HUES48 (cell line): ENCODE measurements at regions not wholly inside any gene's neighbourhood (a gene's known extent, or its start where the extent isn't known, plus 50 kb on each side); places are given as distances from the start of the nearest gene placed in this dataset.

ENCODE experiments used
- H3K27ac ChIP-seq: one replicate; pipeline ENCODE4 v1.7.0; 2013; ENCODE audit warnings: low read depth, low read length, inconsistent platforms
- H3K27me3 ChIP-seq: 2 replicates; pipeline ENCODE4 v1.6.1; 2013; ENCODE audit warnings: mild to moderate bottlenecking, low read length; ENCODE audit not compliant: control insufficient read depth, insufficient read depth
- H3K36me3 ChIP-seq: 2 replicates; pipeline ENCODE4 v1.6.1; 2013; ENCODE audit warnings: low read length; ENCODE audit not compliant: control insufficient read depth, insufficient read depth
- H3K4me1 ChIP-seq: 2 replicates; pipeline ENCODE4 v1.6.1; 2013; ENCODE audit warnings: mild to moderate bottlenecking, low read length; ENCODE audit not compliant: control insufficient read depth, insufficient read depth
- H3K4me3 ChIP-seq: 2 replicates; pipeline ENCODE4 v1.5.1; 2013; ENCODE audit warnings: mild to moderate bottlenecking, low read depth, low read length
- H3K9ac ChIP-seq: 2 replicates; pipeline ENCODE4 v1.6.1; 2013; ENCODE audit warnings: mild to moderate bottlenecking, low read depth, low read length, moderate library complexity
- H3K9me3 ChIP-seq: 2 replicates; pipeline ENCODE4 v1.6.1; 2013; ENCODE audit warnings: low read length; ENCODE audit not compliant: control insufficient read depth, insufficient read depth

- H3K27me3 ChIP-seq, result no peaks in the 10 kb centered on the region
Measured at GRCh38 chr16:86202267-86202666, 303.3 kb downstream of the IRF8 start.

GRCh38 chr16:86202760-86203426, 303.9 kb downstream of the IRF8 start:
- Histone ChIP-seq H3K4me3 (no peak overlapping the region), H3K27me3 (no peaks in the 10 kb centered on the region)

More at GRCh38 chr16:86202267-86202666, 303.3 kb downstream of the IRF8 start:
- no peak overlapping the region for H3K27ac ChIP-seq
- H3K4me3 ChIP-seq, result no peak overlapping the region
- peaks cover 24% of the 10 kb centered on the region for H3K4me1 ChIP-seq
- no peaks in the 10 kb centered on the region for H3K9me3 ChIP-seq
- H3K36me3 ChIP-seq, result no peaks in the 10 kb centered on the region
- H3K9ac ChIP-seq, result no peak overlapping the region

GRCh38 chr16:86203557-86204275, 304.8 kb downstream of the IRF8 start:
- Histone ChIP-seq H3K4me3 (no peak overlapping the region), H3K9me3 (no peaks in the 10 kb centered on the region), H3K9ac (no peak overlapping the region), H3K27me3 (no peaks in the 10 kb centered on the region), H3K4me1 (peaks cover 25% of the 10 kb centered on the region), H3K27ac (no peak overlapping the region), H3K36me3 (no peaks in the 10 kb centered on the region)

More at GRCh38 chr16:86202760-86203426, 303.9 kb downstream of the IRF8 start:
- Histone ChIP-seq H3K9me3 (no peaks in the 10 kb centered on the region), H3K4me1 (peaks cover 23% of the 10 kb centered on the region), H3K9ac (no peak overlapping the region), H3K27ac (no peak overlapping the region), H3K36me3 (no peaks in the 10 kb centered on the region)

- Histone ChIP-seq H3K4me3 (no peak overlapping the region), H3K4me1 (peaks cover 18% of the 10 kb centered on the region; the same call in 1 of the 2 replicates), H3K9ac (no peak overlapping the region), H3K36me3 (no peaks in the 10 kb centered on the region), H3K27me3 (no peaks in the 10 kb centered on the region), H3K9me3 (no peaks in the 10 kb centered on the region), H3K27ac (no peak overlapping the region)
Measured at GRCh38 chr16:86205521-86206245, 304.6 kb upstream of the FOXF1 start.

- 0 out of 2 replicates have a peak, but pooled peaks cover 3% of the 10 kb centered on the region for H3K9me3 ChIP-seq
- no peaks in the 10 kb centered on the region for H3K27me3 ChIP-seq
- H3K4me3 ChIP-seq, result no peak overlapping the region
- no peak overlapping the region for H3K9ac ChIP-seq
- H3K27ac ChIP-seq, result no peak overlapping the region
- no peaks in the 10 kb centered on the region for H3K36me3 ChIP-seq
- H3K4me1 ChIP-seq, result peaks cover 4% of the 10 kb centered on the region; the same call in 1 of the 2 replicates
Measured at GRCh38 chr16:86207350-86207749, 303.0 kb upstream of the FOXF1 start.

- H3K9me3 ChIP-seq, result peaks cover 7% of the 10 kb centered on the region; the same call in 1 of the 2 replicates
- no peak overlapping the region for H3K4me3 ChIP-seq
- no peaks in the 10 kb centered on the region for H3K36me3 ChIP-seq
- 0 out of 2 replicates have a peak, but pooled peaks cover 2% of the 10 kb centered on the region for H3K4me1 ChIP-seq
- no peak overlapping the region for H3K9ac ChIP-seq
- no peak overlapping the region for H3K27ac ChIP-seq
- H3K27me3 ChIP-seq, result no peaks in the 10 kb centered on the region
Measured at GRCh38 chr16:86209202-86209601, 301.1 kb upstream of the FOXF1 start.

- H3K36me3 ChIP-seq, result no peaks in the 10 kb centered on the region
- H3K9me3 ChIP-seq, result peaks cover 7% of the 10 kb centered on the region; the same call in 1 of the 2 replicates
- no peak overlapping the region for H3K27ac ChIP-seq
- 0 out of 2 replicates have a peak, but pooled peaks cover 2% of the 10 kb centered on the region for H3K4me1 ChIP-seq
- no peaks in the 10 kb centered on the region for H3K27me3 ChIP-seq
- H3K4me3 ChIP-seq, result no peak overlapping the region
- H3K9ac ChIP-seq, result no peak overlapping the region
Measured at GRCh38 chr16:86210403-86211193, 299.7 kb upstream of the FOXF1 start.

- Histone ChIP-seq H3K27me3 (no peaks in the 10 kb centered on the region), H3K9me3 (peaks cover 7% of the 10 kb centered on the region; the same call in 1 of the 2 replicates), H3K9ac (no peak overlapping the region), H3K4me1 (0 out of 2 replicates have a peak, but pooled peaks cover 2% of the 10 kb centered on the region), H3K27ac (no peak overlapping the region), H3K36me3 (no peaks in the 10 kb centered on the region), H3K4me3 (no peak overlapping the region)
Measured at GRCh38 chr16:86211265-86211664, 299.1 kb upstream of the FOXF1 start.

- no peaks in the 10 kb centered on the region for H3K36me3 ChIP-seq
- H3K27ac ChIP-seq, result no peak overlapping the region
- no peaks in the 10 kb centered on the region for H3K27me3 ChIP-seq
- no peak overlapping the region for H3K9ac ChIP-seq
- H3K4me1 ChIP-seq, result 0 out of 2 replicates have a peak, but pooled peaks cover 2% of the 10 kb centered on the region
- no peak overlapping the region for H3K4me3 ChIP-seq
- peaks cover 7% of the 10 kb centered on the region; the same call in 1 of the 2 replicates for H3K9me3 ChIP-seq
Measured at GRCh38 chr16:86211800-86212199, 298.5 kb upstream of the FOXF1 start.

GRCh38 chr16:86212706-86213436, 297.5 kb upstream of the FOXF1 start:
- Histone ChIP-seq H3K9ac (no peak overlapping the region), H3K27ac (no peak overlapping the region), H3K9me3 (peaks cover 7% of the 10 kb centered on the region; the same call in 1 of the 2 replicates)

More at GRCh38 chr16:86212706-86213436, 297.5 kb upstream of the FOXF1 start:
- H3K4me3 ChIP-seq, result no peak overlapping the region
- no peaks in the 10 kb centered on the region for H3K27me3 ChIP-seq
- H3K36me3 ChIP-seq, result no peaks in the 10 kb centered on the region
- 0 out of 2 replicates have a peak, but pooled peaks cover 2% of the 10 kb centered on the region for H3K4me1 ChIP-seq
